H9 (cell line): ENCODE measurements at regions not wholly inside any gene's neighbourhood (a gene's known extent, or its start where the extent isn't known, plus 50 kb on each side); places are given as distances from the start of the nearest gene placed in this dataset.

Source experiments
- DNase-seq: peaks from one replicate; pipeline ENCODE4 v3.0.0-alpha.2; 2017
- H2AFZ ChIP-seq: one replicate; pipeline ENCODE4 v1.6.1; 2013; ENCODE audit warnings: mild to moderate bottlenecking, low read length, control low read depth, moderate library complexity
- H2AK5ac ChIP-seq: 2 replicates; pipeline ENCODE4 v1.6.1; 2013; ENCODE audit warnings: low read length, control low read depth, mixed read lengths; ENCODE audit not compliant: insufficient read length
- H2BK120ac ChIP-seq: one replicate; pipeline ENCODE4 v1.6.1; 2013; ENCODE audit warnings: low read depth, mild to moderate bottlenecking, low read length, control low read depth, inconsistent platforms; ENCODE audit not compliant: poor library complexity, severe bottlenecking
- H2BK12ac ChIP-seq: 2 replicates; pipeline ENCODE4 v1.6.1; 2013; ENCODE audit warnings: low read length, control low read depth, mixed read lengths, low read depth; ENCODE audit not compliant: insufficient read length
- H2BK15ac ChIP-seq: 2 replicates; pipeline ENCODE4 v1.6.1; 2013; ENCODE audit warnings: low read depth, low read length, control low read depth
- H2BK20ac ChIP-seq: one replicate; pipeline ENCODE4 v1.6.1; 2013; ENCODE audit warnings: low read depth, mild to moderate bottlenecking, low read length, control low read depth, inconsistent platforms; ENCODE audit not compliant: poor library complexity, severe bottlenecking
- H2BK5ac ChIP-seq: 2 replicates; pipeline ENCODE4 v1.6.1; 2013; ENCODE audit warnings: low read length, control low read depth, mixed read lengths; ENCODE audit not compliant: insufficient read length
- H3K14ac ChIP-seq: 2 replicates; pipeline ENCODE4 v1.6.1; 2013; ENCODE audit warnings: low read length, control low read depth; ENCODE audit not compliant: insufficient read depth
- H3K18ac ChIP-seq: 2 replicates; pipeline ENCODE4 v1.6.1; 2013; ENCODE audit warnings: low read depth, mild to moderate bottlenecking, mixed read lengths, low read length, control low read depth; ENCODE audit not compliant: insufficient read length
- H3K23ac ChIP-seq: 2 replicates; pipeline ENCODE4 v1.6.1; 2013; ENCODE audit warnings: low read length, control low read depth, mixed read lengths, low read depth; ENCODE audit not compliant: insufficient read length
- H3K23me2 ChIP-seq: 2 replicates; pipeline ENCODE4 v1.6.1; 2013; ENCODE audit warnings: low read depth, mild to moderate bottlenecking, mixed read lengths, low read length, control low read depth; ENCODE audit not compliant: insufficient read length, poor library complexity, severe bottlenecking
- H3K27ac ChIP-seq: 2 replicates; pipeline ENCODE4 v1.5.1; 2013; ENCODE audit warnings: low read length, control low read depth, mixed read lengths, low read depth; ENCODE audit not compliant: insufficient read length
- H3K27me3 ChIP-seq: 2 replicates; pipeline ENCODE4 v1.6.1; 2013; ENCODE audit warnings: low read length, control low read depth, inconsistent platforms; ENCODE audit not compliant: insufficient read depth
- H3K4ac ChIP-seq: 2 replicates; pipeline ENCODE4 v1.6.1; 2013; ENCODE audit warnings: low read depth, mild to moderate bottlenecking, control low read depth, inconsistent platforms, low read length, moderate library complexity
- H3K4me1 ChIP-seq: 2 replicates; pipeline ENCODE4 v1.6.1; 2013; ENCODE audit warnings: low read length, control low read depth, inconsistent platforms; ENCODE audit not compliant: insufficient read depth
- H3K4me2 ChIP-seq: 2 replicates; pipeline ENCODE4 v1.6.1; 2013; ENCODE audit warnings: low read length, control low read depth, mixed read lengths; ENCODE audit not compliant: insufficient read length, insufficient read depth
- H3K56ac ChIP-seq: 2 replicates; pipeline ENCODE4 v1.6.1; 2013; ENCODE audit warnings: low read depth, mild to moderate bottlenecking, mixed read lengths, low read length, control low read depth; ENCODE audit not compliant: insufficient read length
- H3K79me1 ChIP-seq: 2 replicates; pipeline ENCODE4 v1.6.1; 2013; ENCODE audit warnings: low read depth, mild to moderate bottlenecking, moderate library complexity, low read length, control low read depth, inconsistent platforms; ENCODE audit not compliant: insufficient read depth, poor library complexity, severe bottlenecking
- H3K79me2 ChIP-seq: 2 replicates; pipeline ENCODE4 v1.6.1; 2013; ENCODE audit warnings: low read length, control low read depth, inconsistent platforms; ENCODE audit not compliant: insufficient read depth
- H3K9ac ChIP-seq: 2 replicates; pipeline ENCODE4 v1.6.1; 2013; ENCODE audit warnings: low read length, control low read depth, mixed read lengths; ENCODE audit not compliant: insufficient read length; ENCODE audit errors: extremely low read depth
- H3K9me3 ChIP-seq: one replicate; pipeline ENCODE4 v1.6.1; 2013; ENCODE audit warnings: low read depth, low read length, inconsistent platforms; ENCODE audit not compliant: control insufficient read depth
- H3T11ph ChIP-seq: one replicate; pipeline ENCODE4 v1.6.1; 2013; ENCODE audit warnings: mild to moderate bottlenecking, low read length, control low read depth, inconsistent platforms
- H4K20me1 ChIP-seq: one replicate; pipeline ENCODE4 v1.6.1; 2013; ENCODE audit not compliant: control insufficient read depth, insufficient read length, insufficient read depth
- H4K5ac ChIP-seq: 2 replicates; pipeline ENCODE4 v1.6.1; 2013; ENCODE audit warnings: low read depth, mild to moderate bottlenecking, mixed read lengths, low read length, control low read depth; ENCODE audit not compliant: insufficient read length
- H4K8ac ChIP-seq: replicated peaks from 2 replicates; pipeline ENCODE4 v1.6.1; 2013; ENCODE audit warnings: low read length, control low read depth, mixed read lengths, low read depth; ENCODE audit not compliant: insufficient read length
- H4K91ac ChIP-seq: 2 replicates; pipeline ENCODE4 v1.6.1; 2013; ENCODE audit warnings: low read depth, mild to moderate bottlenecking, moderate library complexity, mixed read lengths, low read length, control low read depth; ENCODE audit not compliant: insufficient read length
- H3K27ac Mint-ChIP-seq, 3 experiments: 2 replicates in 2 of 3; 3 replicates in 1 of 3; pipeline ENCODE4 v1.8.0; 2020 to 2021; ENCODE audit warnings: mixed read lengths in 3 of 3, mild to moderate bottlenecking in 1 of 3, moderate library complexity in 1 of 3
- H3K27me3 Mint-ChIP-seq: 2 replicates; pipeline ENCODE4 v1.8.0; 2021; ENCODE audit warnings: low read depth, mild to moderate bottlenecking, moderate library complexity, mixed read lengths
- H3K36me3 Mint-ChIP-seq, 3 experiments: 2 replicates in 2 of 3; 3 replicates in 1 of 3; pipeline ENCODE4 v1.8.0; 2020 to 2021; ENCODE audit warnings: low read depth in 3 of 3, mixed read lengths in 3 of 3; ENCODE audit not compliant: insufficient read depth in 1 of 3
- H3K4me1 Mint-ChIP-seq, 2 experiments: 2 replicates each; pipeline ENCODE4 v1.8.0; 2020; ENCODE audit warnings: mixed read lengths in 2 of 2
- H3K4me3 Mint-ChIP-seq, 2 experiments: 2 replicates in 1 of 2; 3 replicates in 1 of 2; pipeline ENCODE4 v1.8.0; 2020 to 2021; ENCODE audit warnings: mild to moderate bottlenecking in 2 of 2, mixed read lengths in 2 of 2, moderate library complexity in 1 of 2
- H3K9me3 Mint-ChIP-seq, 2 experiments: 2 replicates in 1 of 2; 3 replicates in 1 of 2; pipeline ENCODE4 v1.8.0; 2020; ENCODE audit warnings: mild to moderate bottlenecking in 2 of 2, mixed read lengths in 2 of 2, moderate library complexity in 1 of 2
- CTCF ChIP-seq: fragments of 200-600 bp; sonication (generic); conservative IDR thresholded peaks from 3 replicates; pipeline ENCODE4 v1.8.0; 2021; ENCODE audit warnings: antibody characterized with exemption, mild to moderate bottlenecking
- WGBS: extraction: QIAGEN DNeasy Blood & Tissue Kit; methylation state at CpG from one replicate; pipeline ENCODE4 v1.1.7; 2013; ENCODE audit warnings: missing lambda C conversion rate, low lambda C conversion rate, mixed read lengths; ENCODE audit not compliant: insufficient read length; ENCODE audit errors: extremely low coverage; 5-methylcytosine and 5-hydroxymethylcytosine counted together

- Histone ChIP-seq H2AK5ac (no peak overlapping the region), H3K79me1 (no peaks in the 10 kb centered on the region), H3K9ac (no peak overlapping the region), H4K5ac (no peak overlapping the region), H3K4ac (no peak overlapping the region), H3K23ac (no peak overlapping the region), H3K27me3 (no peaks in the 10 kb centered on the region), H2BK15ac (no peak overlapping the region), H3K4me2 (no peak overlapping the region), H4K20me1 (no peaks in the 10 kb centered on the region), H3K23me2 (no peaks in the 10 kb centered on the region), H3K18ac (no peak overlapping the region), H3K4me1 (no peaks in the 10 kb centered on the region), H3T11ph (no peak overlapping the region), H2BK5ac (no peak overlapping the region), H2BK120ac (no peak overlapping the region), H2AFZ (no peak overlapping the region), H3K56ac (no peak overlapping the region), H2BK20ac (no peak overlapping the region), H3K14ac (no peak overlapping the region), H3K9me3 (no peaks in the 10 kb centered on the region), H2BK12ac (no peak overlapping the region), H4K91ac (no peak overlapping the region), H3K79me2 (no peaks in the 10 kb centered on the region), H3K27ac (no peak overlapping the region), H4K8ac (no peak overlapping the region)
- Mint-ChIP-seq H3K27ac (no peak overlapping the region), H3K36me3 (peaks cover 0 to 4% (median 2%) of the 10 kb centered on the region in 3 experiments; a peak in 3 of 7 replicates), H3K9me3 (peaks cover 0 to 4% of the 10 kb centered on the region in 2 experiments; a peak in 3 of 5 replicates), H3K27me3 (peaks cover 1% of the 10 kb centered on the region; the same call in 1 of the 2 replicates), H3K4me3 (no peak overlapping the region), H3K4me1 (peaks cover 3 to 8% of the 10 kb centered on the region in 2 experiments; a peak in 2 of 4 replicates)
- no peak for TF ChIP-seq CTCF
- no peak for DNase-seq
- no CpG with 5 or more reads among the region's 2 CpGs for WGBS
Measured at GRCh38 chr1:59044535-59045121, 252.3 kb upstream of the FGGY start.
